ENCODE measurements at regions not wholly inside any gene's neighbourhood (a gene's known extent, or its start where the extent isn't known, plus 50 kb on each side); places are given as distances from the start of the nearest gene placed in this dataset.

DNA sequence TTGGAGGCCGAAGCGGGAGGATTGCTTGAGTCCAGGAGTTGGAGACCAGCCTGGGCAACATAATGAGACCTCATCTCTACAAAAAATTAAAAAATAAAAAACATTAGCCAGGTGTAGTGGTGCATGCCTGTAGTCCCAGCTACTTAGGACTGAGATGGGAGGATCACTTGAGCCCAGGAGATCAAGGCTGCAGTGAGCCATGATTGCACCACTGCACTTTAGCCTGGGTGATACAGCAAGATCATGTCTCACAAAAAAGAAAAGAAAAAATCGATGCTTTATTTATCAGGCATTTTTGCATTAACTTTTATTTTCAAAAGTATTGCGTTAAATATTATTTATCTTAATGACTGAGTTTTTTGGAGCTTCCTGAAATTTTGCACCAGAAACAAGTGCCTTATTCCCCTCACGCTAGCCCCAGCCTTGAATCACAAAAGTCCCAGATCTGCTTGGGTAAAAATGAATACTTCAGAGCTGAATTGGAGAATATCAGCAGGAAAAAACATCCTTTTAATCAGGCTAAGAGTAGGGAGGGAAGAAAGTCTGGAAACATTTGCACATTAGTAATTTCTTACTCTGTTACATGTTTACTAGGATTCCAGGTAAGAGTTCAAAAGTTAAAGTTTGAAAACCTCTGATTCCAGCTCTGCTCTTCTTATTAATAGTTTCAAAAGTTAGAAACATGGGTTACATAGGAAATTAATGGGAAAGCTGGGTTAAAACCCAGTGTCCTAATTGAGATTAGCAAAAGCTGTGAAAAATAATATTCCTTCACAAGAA lies 111.4 kb upstream of the FOXN2 start:
- TF ChIP-seq POLR2A (IDR thresholded peaks at IDR 0.05; ENCODE audit: low read length) (no peak), GATA1 (IDR thresholded peaks at IDR 0.05; ENCODE audit: low read depth, low read length) (no peak)
